LNCAP (cell line): ENCODE measurements at regions not wholly inside any gene's neighbourhood (a gene's known extent, or its start where the extent isn't known, plus 50 kb on each side); places are given as distances from the start of the nearest gene placed in this dataset.

ENCODE experiments used
- CTCF ChIP-seq: fragments of 450-650 bp; IDR thresholded peaks from 2 replicates; pipeline ENCODE4 v1.5.1; 2017; ENCODE audit warnings: mild to moderate bottlenecking

GRCh38 chr10:78956391-78956790 is 112.4 kb upstream of the ZMIZ1 start:
- no peak for TF ChIP-seq CTCF

GRCh38 chr10:78957471-78958039 is 111.2 kb upstream of the ZMIZ1 start:
- no peak for TF ChIP-seq CTCF

GRCh38 chr10:78959217-78959923 is 109.4 kb upstream of the ZMIZ1 start:
- no peak for TF ChIP-seq CTCF

GRCh38 chr10:78959924-78960285 is 108.9 kb upstream of the ZMIZ1 start:
- TF ChIP-seq CTCF: no peak

GRCh38 chr10:78960316-78960800 is 108.4 kb upstream of the ZMIZ1 start:
- TF ChIP-seq CTCF: no peak

GRCh38 chr10:78961760-78962159 is 107.0 kb upstream of the ZMIZ1 start:
- no peak for TF ChIP-seq CTCF

- no peak for TF ChIP-seq CTCF
Observed at GRCh38 chr10:78963074-78964034, 105.4 kb upstream of the ZMIZ1 start.
